OCI-LY1 (cell line): ENCODE measurements at regions not wholly inside any gene's neighbourhood (a gene's known extent, or its start where the extent isn't known, plus 50 kb on each side); places are given as distances from the start of the nearest gene placed in this dataset.

Source experiments
- H2AFZ ChIP-seq: fragments of 200-600 bp; sonication (generic), shearing (Covaris generic); 2 replicates; pipeline ENCODE4 v1.6.0; 2014; ENCODE audit warnings: antibody characterized with exemption, mild to moderate bottlenecking, low read length
- H3F3A ChIP-seq: fragments of 200-600 bp; sonication (generic), shearing (Covaris generic); 2 replicates; pipeline ENCODE4 v1.6.0; 2014; ENCODE audit warnings: mild to moderate bottlenecking, antibody characterized with exemption, low read length, moderate library complexity; ENCODE audit not compliant: insufficient read depth
- H3K27ac ChIP-seq: fragments of 200-600 bp; sonication (generic); 2 replicates; pipeline ENCODE4 v1.5.1; 2014; ENCODE audit warnings: low read length, mixed run types, mild to moderate bottlenecking, low read depth; ENCODE audit not compliant: poor library complexity, severe bottlenecking
- H3K27me3 ChIP-seq: fragments of 200-600 bp; sonication (generic); 2 replicates; pipeline ENCODE4 v1.6.0; 2014; ENCODE audit warnings: antibody characterized with exemption, mild to moderate bottlenecking, low read length, moderate library complexity; ENCODE audit not compliant: insufficient read depth
- H3K36me3 ChIP-seq: fragments of 200-600 bp; sonication (generic); 2 replicates; pipeline ENCODE4 v1.6.1; 2014; ENCODE audit warnings: mild to moderate bottlenecking, antibody characterized with exemption, low read length, moderate library complexity, mixed read lengths; ENCODE audit not compliant: insufficient read depth
- H3K4me1 ChIP-seq: fragments of 200-600 bp; sonication (generic); 2 replicates; pipeline ENCODE4 v1.5.1; 2014; ENCODE audit warnings: mild to moderate bottlenecking, low read length, moderate library complexity; ENCODE audit not compliant: insufficient read depth, severe bottlenecking
- H3K4me2 ChIP-seq: fragments of 200-600 bp; sonication (generic), shearing (Covaris generic); 2 replicates; pipeline ENCODE4 v1.6.1; 2014; ENCODE audit warnings: low read length
- H3K4me3 ChIP-seq: fragments of 200-600 bp; sonication (generic); 2 replicates; pipeline ENCODE4 v1.5.1; 2014; ENCODE audit warnings: low read length, low read depth, mild to moderate bottlenecking, mixed read lengths; ENCODE audit not compliant: poor library complexity, severe bottlenecking
- H3K79me2 ChIP-seq: fragments of 200-600 bp; shearing (Covaris generic); 2 replicates; pipeline ENCODE4 v1.6.1; 2016; ENCODE audit warnings: mixed run types, low read length, mixed read lengths; ENCODE audit not compliant: insufficient read depth
- H3K9ac ChIP-seq: fragments of 200-600 bp; sonication (generic), shearing (Covaris generic); 2 replicates; pipeline ENCODE4 v1.6.1; 2014; ENCODE audit warnings: mild to moderate bottlenecking, low read length, mixed read lengths
- H3K9me2 ChIP-seq: fragments of 200-600 bp; sonication (generic), shearing (Covaris generic); 2 replicates; pipeline ENCODE4 v1.6.1; 2014; ENCODE audit warnings: low read depth, mild to moderate bottlenecking, low read length, mixed read lengths
- H3K9me3 ChIP-seq: fragments of 200-600 bp; shearing (Covaris generic); 2 replicates; pipeline ENCODE4 v1.6.1; 2014; ENCODE audit warnings: low read length, mixed read lengths
- H4K20me1 ChIP-seq: fragments of 200-600 bp; sonication (generic), shearing (Covaris generic); 2 replicates; pipeline ENCODE4 v1.6.0; 2016; ENCODE audit warnings: mild to moderate bottlenecking, low read length; ENCODE audit not compliant: insufficient read depth
- EZH2 ChIP-seq: fragments of 200-600 bp; sonication (generic), shearing (Covaris generic); IDR thresholded peaks from 2 replicates; pipeline ENCODE4 v1.8.0; 2017; ENCODE audit warnings: borderline replicate concordance, mixed run types, mild to moderate bottlenecking, antibody characterized with exemption, low read length, moderate library complexity, mixed read lengths
- TF ChIP-seq, protein P1 (sequence below): fragments of 200-600 bp; sonication (generic), shearing (Covaris generic); IDR thresholded peaks from 2 replicates; pipeline ENCODE4 v1.5.1; 2017; ENCODE audit warnings: mild to moderate bottlenecking, antibody characterized with exemption, low read length, moderate library complexity, mixed read lengths

DNA sequence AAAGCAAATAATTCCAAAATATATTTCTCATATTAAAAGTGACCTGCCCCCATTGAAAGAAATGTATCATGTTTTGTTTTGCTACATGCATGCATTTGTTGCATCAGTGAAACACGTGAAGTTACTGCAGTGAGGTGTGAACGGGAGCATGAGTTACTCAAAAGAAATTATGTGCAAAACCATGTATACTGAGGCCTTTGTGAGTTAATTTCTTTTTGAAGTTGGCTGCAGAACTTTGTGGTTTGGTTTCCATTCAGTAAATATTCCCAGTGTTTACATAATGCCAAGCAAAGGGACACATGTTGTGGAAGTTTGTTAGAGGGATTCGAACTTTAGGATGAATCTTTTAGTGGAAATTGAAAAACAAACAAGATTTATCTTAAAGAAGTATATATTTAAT is 619.4 kb upstream of the ADAMTS5 start:
- no peak overlapping the region for H3K27ac ChIP-seq
- H3K4me1 ChIP-seq, result no peaks in the 10 kb centered on the region
- H3K36me3 ChIP-seq, result no peaks in the 10 kb centered on the region
- H2AFZ ChIP-seq, result no peak overlapping the region
- no peaks in the 10 kb centered on the region for H3F3A ChIP-seq
- no peak overlapping the region for H3K4me3 ChIP-seq
- H4K20me1 ChIP-seq, result no peaks in the 10 kb centered on the region
- no peaks in the 10 kb centered on the region for H3K27me3 ChIP-seq
- TF ChIP-seq, protein P1, sequence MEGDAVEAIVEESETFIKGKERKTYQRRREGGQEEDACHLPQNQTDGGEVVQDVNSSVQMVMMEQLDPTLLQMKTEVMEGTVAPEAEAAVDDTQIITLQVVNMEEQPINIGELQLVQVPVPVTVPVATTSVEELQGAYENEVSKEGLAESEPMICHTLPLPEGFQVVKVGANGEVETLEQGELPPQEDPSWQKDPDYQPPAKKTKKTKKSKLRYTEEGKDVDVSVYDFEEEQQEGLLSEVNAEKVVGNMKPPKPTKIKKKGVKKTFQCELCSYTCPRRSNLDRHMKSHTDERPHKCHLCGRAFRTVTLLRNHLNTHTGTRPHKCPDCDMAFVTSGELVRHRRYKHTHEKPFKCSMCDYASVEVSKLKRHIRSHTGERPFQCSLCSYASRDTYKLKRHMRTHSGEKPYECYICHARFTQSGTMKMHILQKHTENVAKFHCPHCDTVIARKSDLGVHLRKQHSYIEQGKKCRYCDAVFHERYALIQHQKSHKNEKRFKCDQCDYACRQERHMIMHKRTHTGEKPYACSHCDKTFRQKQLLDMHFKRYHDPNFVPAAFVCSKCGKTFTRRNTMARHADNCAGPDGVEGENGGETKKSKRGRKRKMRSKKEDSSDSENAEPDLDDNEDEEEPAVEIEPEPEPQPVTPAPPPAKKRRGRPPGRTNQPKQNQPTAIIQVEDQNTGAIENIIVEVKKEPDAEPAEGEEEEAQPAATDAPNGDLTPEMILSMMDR, result no peak
- no peak for TF ChIP-seq EZH2
- H3K4me2 ChIP-seq, result no peak overlapping the region
- no peaks in the 10 kb centered on the region for H3K9me2 ChIP-seq
- H3K79me2 ChIP-seq, result no peaks in the 10 kb centered on the region
- H3K9ac ChIP-seq, result no peak overlapping the region
- no peaks in the 10 kb centered on the region for H3K9me3 ChIP-seq

DNA sequence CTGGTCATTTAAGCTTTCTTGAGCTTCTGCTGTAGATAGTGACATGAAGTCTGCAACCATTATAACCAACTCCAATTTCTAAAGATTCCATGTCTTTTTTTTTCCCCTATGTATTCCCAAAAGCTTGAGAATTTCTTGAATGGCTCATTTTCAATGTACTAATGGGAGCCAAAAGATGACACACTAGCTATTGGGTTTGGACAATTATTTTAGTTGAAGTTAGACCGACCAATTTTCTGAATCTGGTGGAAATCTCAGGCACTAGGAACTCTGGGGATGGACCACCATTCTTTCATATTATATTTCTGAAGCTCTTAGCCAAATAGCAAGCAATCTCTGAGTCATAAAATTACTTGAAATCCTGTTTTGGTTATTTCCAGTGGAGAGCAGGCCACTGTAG is 617.4 kb upstream of the ADAMTS5 start:
- TF ChIP-seq EZH2, result no peak
- TF ChIP-seq, protein P1, result no peak
- H3K79me2 ChIP-seq, result no peaks in the 10 kb centered on the region
- no peaks in the 10 kb centered on the region for H4K20me1 ChIP-seq
- H3K4me1 ChIP-seq, result no peaks in the 10 kb centered on the region
- H3K4me2 ChIP-seq, result no peak overlapping the region
- H3F3A ChIP-seq, result no peaks in the 10 kb centered on the region
- no peaks in the 10 kb centered on the region for H3K36me3 ChIP-seq
- H3K9me2 ChIP-seq, result no peaks in the 10 kb centered on the region
- no peaks in the 10 kb centered on the region for H3K27me3 ChIP-seq
- no peak overlapping the region for H3K9ac ChIP-seq
- no peaks in the 10 kb centered on the region for H3K9me3 ChIP-seq
- H3K4me3 ChIP-seq, result no peak overlapping the region
- no peak overlapping the region for H2AFZ ChIP-seq
- no peak overlapping the region for H3K27ac ChIP-seq

DNA sequence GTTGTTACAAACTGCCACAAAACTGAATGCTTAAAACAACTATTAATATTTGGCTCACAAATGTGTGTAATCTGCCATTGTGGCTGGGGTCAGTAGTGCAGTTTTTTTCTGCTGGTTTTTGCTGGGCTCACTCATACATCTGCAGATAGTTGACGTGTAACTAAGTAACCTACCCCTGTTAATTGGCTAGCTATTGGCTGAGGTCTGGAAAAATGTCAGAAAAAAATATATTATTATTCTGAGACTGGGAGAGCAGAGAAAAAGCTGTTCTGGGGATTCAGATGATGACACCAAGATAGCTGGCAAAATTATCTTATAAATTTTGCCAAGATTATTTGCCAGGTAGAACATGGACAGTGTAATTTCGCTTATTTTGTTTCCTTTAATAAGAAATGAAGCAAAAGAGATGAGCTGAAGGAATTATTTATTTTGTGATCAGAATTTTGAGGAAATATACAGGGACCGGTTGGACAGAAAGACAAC is 616.1 kb upstream of the ADAMTS5 start:
- no peaks in the 10 kb centered on the region for H3K36me3 ChIP-seq
- no peak overlapping the region for H3K4me2 ChIP-seq
- no peaks in the 10 kb centered on the region for H3K9me2 ChIP-seq
- no peak overlapping the region for H3K27ac ChIP-seq
- H3K4me1 ChIP-seq, result no peaks in the 10 kb centered on the region
- no peak overlapping the region for H2AFZ ChIP-seq
- no peaks in the 10 kb centered on the region for H3K9me3 ChIP-seq
- H4K20me1 ChIP-seq, result no peaks in the 10 kb centered on the region
- no peaks in the 10 kb centered on the region for H3K27me3 ChIP-seq
- no peaks in the 10 kb centered on the region for H3K79me2 ChIP-seq
- TF ChIP-seq, protein P1, result no peak
- no peak for TF ChIP-seq EZH2
- H3F3A ChIP-seq, result no peaks in the 10 kb centered on the region
- no peak overlapping the region for H3K4me3 ChIP-seq
- H3K9ac ChIP-seq, result no peak overlapping the region
